K562 (cell line): ENCODE measurements at regions not wholly inside any gene's neighbourhood (a gene's known extent, or its start where the extent isn't known, plus 50 kb on each side); places are given as distances from the start of the nearest gene placed in this dataset.

Experiments used
- ATAC-seq: fragments of 200-7000 bp; cut with Tn5 transposase; 3 replicates; pipeline ENCODE4 v1.9.1; 2020; ENCODE audit warnings: moderate library complexity
- BruUV-seq: library from RNA; stranded (reverse); fragments of 400-500 nt; replicated peaks from 2 replicates; lab custom pipeline; 2021; lab: Mats Ljungman, UMichigan
- CTCF ChIA-PET: fragments of 300-600 bp; formaldehyde crosslinking; extraction: SDS; loops from one replicate; lab custom pipeline; 2021; ENCODE audit warnings: low intra/inter-chr PET ratio; lab: Yijun Ruan, JAX
- POLR2A ChIA-PET: fragments of 300-600, 350-650 bp; sonication (Branson Sonifier 250); formaldehyde crosslinking; extraction: SDS; loops from one replicate; lab custom pipeline; 2021; ENCODE audit warnings: antibody characterized with exemption, inconsistent platforms; lab: Yijun Ruan, JAX
- DNase-seq, 4 experiments: peaks; one replicate each; pipeline versions ENCODE4 v3.0.0 to v3.0.0-alpha.2; 2011 to 2018; ENCODE audit warnings: low spot score in 3 of 4, mixed read lengths in 3 of 4; ENCODE audit errors: extremely low read depth in 1 of 4
- FAIRE-seq: peaks from 2 replicates; lab custom pipeline; 2011; peaks lifted over from hg19 to GRCh38; lab: Jason Lieb, UNC
- H2AFZ ChIP-seq: 2 replicates; pipeline ENCODE4 v1.6.0; 2011; ENCODE audit warnings: low read depth, low read length, control low read depth, inconsistent platforms
- H3K27ac ChIP-seq: fragments of 200-600 bp; 3 replicates; pipeline ENCODE4 v1.8.0; 2011; ENCODE audit warnings: low read depth, mild to moderate bottlenecking, control low read depth, inconsistent platforms, low read length, moderate library complexity, mixed read lengths; ENCODE audit errors: extremely low read depth
- H3K27me3 ChIP-seq, 2 experiments: fragments of 300-600 bp in 1 of 2; 2 replicates in 1 of 2; 3 replicates in 1 of 2; pipeline versions ENCODE4 v1.6.0 to v1.8.0; 2011; ENCODE audit warnings: inconsistent platforms in 2 of 2, low read length in 2 of 2, mild to moderate bottlenecking in 1 of 2, mixed read lengths in 1 of 2, moderate library complexity in 1 of 2; ENCODE audit not compliant: control insufficient read depth in 2 of 2, insufficient read depth in 2 of 2
- H3K36me3 ChIP-seq: fragments of 300-600 bp; 3 replicates; pipeline ENCODE4 v1.8.0; 2011; ENCODE audit warnings: mild to moderate bottlenecking, low read length, inconsistent platforms; ENCODE audit not compliant: control insufficient read depth, insufficient read depth
- H3K4me1 ChIP-seq, 2 experiments: fragments of 200-600 bp in 1 of 2; replicated peaks in 1 of 2; 2 replicates in 1 of 2; 3 replicates in 1 of 2; pipeline versions ENCODE4 v1.5.1 to v1.8.0; 2011; ENCODE audit warnings: inconsistent platforms in 2 of 2, low read length in 2 of 2, mild to moderate bottlenecking in 1 of 2, mixed read lengths in 1 of 2, moderate library complexity in 1 of 2; ENCODE audit not compliant: control insufficient read depth in 2 of 2, insufficient read depth in 2 of 2
- H3K4me2 ChIP-seq: 2 replicates; pipeline ENCODE4 v1.6.1; 2011; ENCODE audit warnings: low read length, control low read depth, inconsistent platforms, mixed read lengths; ENCODE audit not compliant: insufficient read depth
- H3K4me3 ChIP-seq: fragments of 200-600 bp; sonication (generic), shearing (Covaris generic); 2 replicates; pipeline ENCODE4 v1.5.1; 2016; ENCODE audit warnings: control low read depth, inconsistent platforms
- H3K79me2 ChIP-seq: fragments of 200-600 bp; 3 replicates; pipeline ENCODE4 v1.8.0; 2011; ENCODE audit warnings: low read length, inconsistent platforms; ENCODE audit not compliant: control insufficient read depth, insufficient read depth
- H3K9ac ChIP-seq, 2 experiments: 2 replicates each; pipeline versions ENCODE4 v1.6.0 to v1.6.1; 2011; ENCODE audit warnings: low read depth in 2 of 2, low read length in 2 of 2, control low read depth in 1 of 2, inconsistent platforms in 1 of 2, mild to moderate bottlenecking in 1 of 2, mixed read lengths in 1 of 2; ENCODE audit not compliant: insufficient read depth in 1 of 2
- H3K9me1 ChIP-seq: one replicate; pipeline ENCODE4 v1.6.0; 2011; ENCODE audit warnings: inconsistent platforms, mild to moderate bottlenecking, low read length, moderate library complexity; ENCODE audit not compliant: control insufficient read depth, insufficient read depth
- H3K9me3 ChIP-seq: replicated peaks from 2 replicates; pipeline ENCODE4 v1.5.1; 2011; ENCODE audit warnings: low read depth, low read length, inconsistent platforms; ENCODE audit not compliant: control insufficient read depth, insufficient read depth
- H4K20me1 ChIP-seq: replicated peaks from 2 replicates; pipeline ENCODE4 v1.6.1; 2011; ENCODE audit warnings: low read length, inconsistent platforms, mixed read lengths; ENCODE audit not compliant: control insufficient read depth, insufficient read depth
- CTBP1 ChIP-seq: fragments of 450-650 bp; IDR thresholded peaks from 2 replicates; pipeline ENCODE4 v1.6.1; 2016; ENCODE audit warnings: borderline replicate concordance
- ZNF165 ChIP-seq: fragments of 250-450 bp; sonication (Bioruptor Pico); IDR thresholded peaks from 2 replicates; pipeline ENCODE4 v1.4.0; 2020; ENCODE audit warnings: borderline replicate concordance
- ZNF695 ChIP-seq: fragments of 450-650 bp; formaldehyde crosslinking; IDR thresholded peaks from 2 replicates; pipeline ENCODE4 v1.4.0; 2020; ENCODE audit warnings: mild to moderate bottlenecking, moderate library complexity
- WGBS: fragments of 100-300 bp; shearing (Covaris generic); methylation state at CpG from one replicate; pipeline ENCODE4 v1.1.6; 2016; ENCODE audit warnings: low coverage, mixed read lengths; ENCODE audit not compliant: insufficient coverage; ENCODE audit errors: missing lambda C conversion rate; 5-methylcytosine and 5-hydroxymethylcytosine counted together
- in situ Hi-C: fragments of 300-500 bp; cut with MboI; formaldehyde crosslinking; loops from 4 replicates; pipeline ENCODE4 v1.15.0; 2018; ENCODE audit warnings: inconsistent platforms, mixed read lengths
- intact Hi-C: fragments of 100-400 bp; cut with micrococcal nuclease; formaldehyde crosslinking; loops from 2 replicates; pipeline ENCODE4 v1.14.2; 2022
- TF ChIP-seq, protein P1 (sequence below): fragments of 250-450 bp; sonication (Bioruptor Pico); IDR thresholded peaks from 2 replicates; pipeline ENCODE4 v1.5.0; 2021; ENCODE audit warnings: mild to moderate bottlenecking, borderline replicate concordance

DNA sequence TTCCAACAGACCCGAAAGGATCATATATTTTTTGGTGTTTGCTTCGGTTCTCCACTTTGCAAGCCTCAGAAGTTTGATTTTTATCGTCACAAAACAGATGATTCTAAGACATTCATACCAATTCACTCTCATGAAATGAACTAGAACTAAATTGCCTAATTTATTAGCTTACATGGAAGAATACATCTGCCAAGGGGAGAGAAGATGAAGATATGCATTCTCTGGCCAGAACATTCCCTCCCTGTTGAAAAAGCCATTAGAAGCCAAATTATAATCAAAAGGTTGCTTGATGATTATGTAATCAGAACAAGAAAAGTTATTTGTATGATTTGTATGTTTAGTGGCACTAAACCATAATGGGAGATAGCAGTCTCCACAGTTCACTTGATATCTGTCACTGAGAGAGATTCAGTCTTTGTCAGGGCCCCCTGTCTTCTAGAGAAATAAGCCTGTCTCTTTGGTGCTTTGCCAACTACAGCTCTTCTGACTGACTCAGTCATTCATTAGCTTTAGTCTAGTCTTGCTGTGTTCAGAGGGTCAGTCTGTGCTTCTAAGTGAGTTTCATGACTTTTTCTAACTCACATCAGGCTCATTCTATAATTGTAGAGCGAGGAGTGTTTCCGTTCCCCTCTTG, 95.3 kb upstream of the GNAI1 start:
- WGBS, result 0% methylated on average over 5 of the region's 5 CpGs
- FAIRE-seq, result no peak
- no peak for ATAC-seq
- TF ChIP-seq ZNF695 (CRISPR knock-in tag), result no peak
- TF ChIP-seq ZNF165 (CRISPR knock-in tag), result no peak
- no peak for TF ChIP-seq CTBP1
- TF ChIP-seq, protein P1, sequence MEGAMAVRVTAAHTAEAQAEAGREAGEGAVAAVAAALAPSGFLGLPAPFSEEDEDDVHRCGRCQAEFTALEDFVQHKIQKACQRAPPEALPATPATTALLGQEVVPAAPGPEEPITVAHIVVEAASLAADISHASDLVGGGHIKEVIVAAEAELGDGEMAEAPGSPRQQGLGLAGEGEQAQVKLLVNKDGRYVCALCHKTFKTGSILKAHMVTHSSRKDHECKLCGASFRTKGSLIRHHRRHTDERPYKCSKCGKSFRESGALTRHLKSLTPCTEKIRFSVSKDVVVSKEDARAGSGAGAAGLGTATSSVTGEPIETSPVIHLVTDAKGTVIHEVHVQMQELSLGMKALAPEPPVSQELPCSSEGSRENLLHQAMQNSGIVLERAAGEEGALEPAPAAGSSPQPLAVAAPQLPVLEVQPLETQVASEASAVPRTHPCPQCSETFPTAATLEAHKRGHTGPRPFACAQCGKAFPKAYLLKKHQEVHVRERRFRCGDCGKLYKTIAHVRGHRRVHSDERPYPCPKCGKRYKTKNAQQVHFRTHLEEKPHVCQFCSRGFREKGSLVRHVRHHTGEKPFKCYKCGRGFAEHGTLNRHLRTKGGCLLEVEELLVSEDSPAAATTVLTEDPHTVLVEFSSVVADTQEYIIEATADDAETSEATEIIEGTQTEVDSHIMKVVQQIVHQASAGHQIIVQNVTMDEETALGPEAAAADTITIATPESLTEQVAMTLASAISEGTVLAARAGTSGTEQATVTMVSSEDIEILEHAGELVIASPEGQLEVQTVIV (CRISPR knock-in tag), result no peak
- Histone ChIP-seq H3K9me1 (no peaks in the 10 kb centered on the region), H3K4me3 (no peak overlapping the region), H3K9me3 (peaks cover 3% of the 10 kb centered on the region; the same call in 1 of the 2 replicates), H3K36me3 (no peaks in the 10 kb centered on the region), H3K79me2 (no peaks in the 10 kb centered on the region), H4K20me1 (no peaks in the 10 kb centered on the region), H3K27ac (no peak overlapping the region), H3K9ac (no peak overlapping the region), H3K27me3 (no peaks in the 10 kb centered on the region), H3K4me2 (no peak overlapping the region), H3K4me1 (no peaks in the 10 kb centered on the region), H2AFZ (no peak overlapping the region)
- CTCF ChIA-PET, result no interaction called here
- in situ Hi-C loops, result no loop called here
- BruUV-seq, result no TSS peak
- POLR2A ChIA-PET, result no interaction called here
- intact Hi-C loops, result no loop called here
- DNase-seq, result no peak
